Keratinocyte (primary cell): ENCODE measurements at regions not wholly inside any gene's neighbourhood (a gene's known extent, or its start where the extent isn't known, plus 50 kb on each side); places are given as distances from the start of the nearest gene placed in this dataset.

ENCODE experiments used
- DNase-seq: peaks from one replicate; pipeline ENCODE4 v3.0.0-alpha.2; 2011; ENCODE audit warnings: low read depth, missing footprints, low spot score
- FAIRE-seq: peaks from 2 replicates; lab custom pipeline; 2011; peaks lifted over from hg19 to GRCh38; lab: Jason Lieb, UNC
- H2AFZ ChIP-seq: 2 replicates; pipeline ENCODE4 v1.6.0; 2012; ENCODE audit warnings: low read length, control low read depth, inconsistent platforms; ENCODE audit not compliant: control insufficient read depth
- H3K27ac ChIP-seq: 2 replicates; pipeline ENCODE4 v1.5.1; 2011; ENCODE audit warnings: low read length; ENCODE audit not compliant: control insufficient read depth, insufficient read depth
- H3K27me3 ChIP-seq: 3 replicates; pipeline ENCODE4 v1.6.0; 2011; ENCODE audit warnings: low read length; ENCODE audit not compliant: control insufficient read depth, insufficient read depth; ENCODE audit errors: extremely low read depth
- H3K36me3 ChIP-seq, 2 experiments: 2 replicates in 1 of 2; 3 replicates in 1 of 2; pipeline ENCODE4 v1.5.1; 2011; ENCODE audit warnings: low read length in 2 of 2, mild to moderate bottlenecking in 1 of 2; ENCODE audit not compliant: control insufficient read depth in 2 of 2, insufficient read depth in 2 of 2; ENCODE audit errors: extremely low read depth in 1 of 2
- H3K4me1 ChIP-seq: 3 replicates; pipeline ENCODE4 v1.5.1; 2011; ENCODE audit warnings: low read length; ENCODE audit not compliant: control insufficient read depth, insufficient read depth; ENCODE audit errors: extremely low read depth
- H3K4me2 ChIP-seq: 3 replicates; pipeline ENCODE4 v1.6.0; 2011; ENCODE audit warnings: low read depth, low read length; ENCODE audit not compliant: control insufficient read depth, insufficient read depth; ENCODE audit errors: extremely low read depth
- H3K4me3 ChIP-seq, 3 experiments: fragments of 200-600 bp in 1 of 3; sonication (generic) in 1 of 3; 2 replicates in 2 of 3; 3 replicates in 1 of 3; pipeline ENCODE4 v1.5.1; 2011 to 2016; ENCODE audit warnings: low read length in 3 of 3, mild to moderate bottlenecking in 3 of 3, control low read depth in 2 of 3, inconsistent platforms in 1 of 3, low read depth in 1 of 3, mixed read lengths in 1 of 3, mixed run types in 1 of 3, moderate library complexity in 1 of 3; ENCODE audit not compliant: control insufficient read depth in 2 of 3, insufficient read depth in 2 of 3; ENCODE audit errors: extremely low read depth in 1 of 3
- H3K79me2 ChIP-seq: 2 replicates; pipeline ENCODE4 v1.6.0; 2012; ENCODE audit warnings: low read length; ENCODE audit not compliant: control insufficient read depth, insufficient read depth
- H3K9ac ChIP-seq: 3 replicates; pipeline ENCODE4 v1.6.0; 2011; ENCODE audit warnings: low read length; ENCODE audit not compliant: control insufficient read depth, insufficient read depth; ENCODE audit errors: extremely low read depth
- H3K9me1 ChIP-seq: 3 replicates; pipeline ENCODE4 v1.6.0; 2011; ENCODE audit warnings: low read length; ENCODE audit not compliant: control insufficient read depth, insufficient read depth; ENCODE audit errors: extremely low read depth
- H3K9me3 ChIP-seq: 2 replicates; pipeline ENCODE4 v1.5.1; 2012; ENCODE audit warnings: low read depth, low read length; ENCODE audit not compliant: control insufficient read depth
- H4K20me1 ChIP-seq: 3 replicates; pipeline ENCODE4 v1.6.0; 2011; ENCODE audit warnings: low read length; ENCODE audit not compliant: control insufficient read depth, insufficient read depth; ENCODE audit errors: extremely low read depth
- CTCF ChIP-seq, 3 experiments: IDR thresholded peaks in 1 of 3; conservative IDR thresholded peaks in 1 of 3; optimal IDR thresholded peaks in 1 of 3; 2 replicates in 2 of 3; 3 replicates in 1 of 3; pipeline versions ENCODE3 to v1.5.1; 2011; ENCODE audit warnings: low read length in 3 of 3, mild to moderate bottlenecking in 3 of 3, moderate library complexity in 2 of 3, control low read depth in 1 of 3, inconsistent platforms in 1 of 3; ENCODE audit not compliant: insufficient read depth in 2 of 3; ENCODE audit errors: extremely low read depth in 1 of 3
- EZH2 ChIP-seq: IDR thresholded peaks from one replicate; pipeline ENCODE4 v1.6.1; 2012; ENCODE audit warnings: inconsistent platforms, mild to moderate bottlenecking, low read length, moderate library complexity
- dilution Hi-C: fragments of 300-500 bp; cut with MboI; formaldehyde crosslinking; loops from one replicate; pipeline ENCODE4 v1.7.0; 2020; ENCODE audit warnings: low sequenced_read_pairs; ENCODE audit not compliant: extremely low pct_ligation_motif_present

GRCh38 chr13:105928048-105928447 lies 607.4 kb downstream of the EFNB2 start:
- Histone ChIP-seq H3K79me2 (no peaks in the 10 kb centered on the region), H3K4me2 (no peak overlapping the region), H2AFZ (no peak overlapping the region), H3K9ac (no peak overlapping the region), H3K27me3 (no peaks in the 10 kb centered on the region), H3K4me3 (no peak overlapping the region), H4K20me1 (no peaks in the 10 kb centered on the region), H3K36me3 (no peaks in the 10 kb centered on the region), H3K4me1 (peaks cover 13% of the 10 kb centered on the region), H3K9me1 (no peaks in the 10 kb centered on the region), H3K9me3 (no peaks in the 10 kb centered on the region), H3K27ac (no peak overlapping the region)
- dilution Hi-C loops, result no loop called here
- no peak for FAIRE-seq
- DNase-seq, result no peak
- TF ChIP-seq EZH2 (no peak), CTCF (optimal IDR thresholded peaks at IDR 0.05 in 1 of 3, IDR thresholded peaks at IDR 0.05 in 1 of 3, conservative IDR thresholded peaks at IDR 0.05 in 1 of 3; ENCODE audit: extremely low read depth in 1 of 3, insufficient read depth in 2 of 3, low read length in 3 of 3) (no peak)

GRCh38 chr13:105925496-105925895 lies 610.0 kb downstream of the EFNB2 start:
- H3K9ac ChIP-seq, result peak overlapping the region; percentile 48
- TF ChIP-seq EZH2, result no peak
- no peak for TF ChIP-seq CTCF (optimal IDR thresholded peaks at IDR 0.05 in 1 of 3, IDR thresholded peaks at IDR 0.05 in 1 of 3, conservative IDR thresholded peaks at IDR 0.05 in 1 of 3; ENCODE audit: extremely low read depth in 1 of 3, insufficient read depth in 2 of 3, low read length in 3 of 3)
- no peaks in the 10 kb centered on the region for H3K79me2 ChIP-seq
- H3K4me3 ChIP-seq, result no peak overlapping the region
- peak overlapping the region; percentile 45 for H3K4me2 ChIP-seq
- peaks cover 19% of the 10 kb centered on the region for H3K4me1 ChIP-seq
- FAIRE-seq (peak; percentile 73), DNase-seq (peak; percentile 94)
- no peaks in the 10 kb centered on the region for H3K36me3 ChIP-seq
- no peak overlapping the region for H2AFZ ChIP-seq
- no peaks in the 10 kb centered on the region for H4K20me1 ChIP-seq
- H3K27me3 ChIP-seq, result no peaks in the 10 kb centered on the region
- dilution Hi-C loops, result no loop called here
- no peaks in the 10 kb centered on the region for H3K9me1 ChIP-seq
- peak overlapping the region; percentile 79 for H3K27ac ChIP-seq
- H3K9me3 ChIP-seq, result no peaks in the 10 kb centered on the region
